AG09309 (cell line): ENCODE measurements at regions not wholly inside any gene's neighbourhood (a gene's known extent, or its start where the extent isn't known, plus 50 kb on each side); places are given as distances from the start of the nearest gene placed in this dataset.
"Not testable (repeated sequence)": the region's sequence is repeated elsewhere in the genome, so short reads cannot be mapped to it uniquely, and the experiment has no call there.

Experiments used
- DNase-seq: peaks from one replicate; pipeline ENCODE4 v3.0.0-alpha.2; 2010; ENCODE audit warnings: low read depth
- H3K4me3 ChIP-seq: 2 replicates; pipeline ENCODE4 v1.5.1; 2011; ENCODE audit warnings: mild to moderate bottlenecking, low read depth, low read length, moderate library complexity; ENCODE audit not compliant: control insufficient read depth
- TF ChIP-seq, protein P1 (sequence below): IDR thresholded peaks from 2 replicates; pipeline ENCODE4 v1.5.1; 2011; ENCODE audit warnings: mild to moderate bottlenecking, low read depth, low read length, inconsistent platforms; ENCODE audit not compliant: insufficient read depth, control insufficient read depth; ENCODE audit errors: missing control alignments

DNA sequence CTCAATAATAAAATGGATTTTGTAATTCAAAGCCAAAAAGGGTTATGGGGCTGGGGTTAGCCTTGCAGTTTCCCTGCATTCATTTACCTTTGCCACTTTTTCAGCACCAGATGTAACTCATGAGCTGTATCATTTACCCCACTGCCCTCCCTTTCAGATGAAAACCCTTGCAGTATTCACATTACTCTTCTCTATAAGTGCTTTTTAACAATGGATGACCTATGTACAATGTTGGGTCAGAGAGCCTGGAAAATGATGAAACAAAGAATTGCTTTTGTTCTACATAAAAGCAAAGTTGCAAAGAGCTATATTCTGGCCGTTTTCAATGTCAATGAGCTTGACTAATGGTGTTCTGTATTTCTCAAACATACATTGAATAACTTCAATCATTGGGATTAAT lies 189.7 kb downstream of the TMEM26 start:
- DNase-seq: no peak
- TF ChIP-seq, protein P1, sequence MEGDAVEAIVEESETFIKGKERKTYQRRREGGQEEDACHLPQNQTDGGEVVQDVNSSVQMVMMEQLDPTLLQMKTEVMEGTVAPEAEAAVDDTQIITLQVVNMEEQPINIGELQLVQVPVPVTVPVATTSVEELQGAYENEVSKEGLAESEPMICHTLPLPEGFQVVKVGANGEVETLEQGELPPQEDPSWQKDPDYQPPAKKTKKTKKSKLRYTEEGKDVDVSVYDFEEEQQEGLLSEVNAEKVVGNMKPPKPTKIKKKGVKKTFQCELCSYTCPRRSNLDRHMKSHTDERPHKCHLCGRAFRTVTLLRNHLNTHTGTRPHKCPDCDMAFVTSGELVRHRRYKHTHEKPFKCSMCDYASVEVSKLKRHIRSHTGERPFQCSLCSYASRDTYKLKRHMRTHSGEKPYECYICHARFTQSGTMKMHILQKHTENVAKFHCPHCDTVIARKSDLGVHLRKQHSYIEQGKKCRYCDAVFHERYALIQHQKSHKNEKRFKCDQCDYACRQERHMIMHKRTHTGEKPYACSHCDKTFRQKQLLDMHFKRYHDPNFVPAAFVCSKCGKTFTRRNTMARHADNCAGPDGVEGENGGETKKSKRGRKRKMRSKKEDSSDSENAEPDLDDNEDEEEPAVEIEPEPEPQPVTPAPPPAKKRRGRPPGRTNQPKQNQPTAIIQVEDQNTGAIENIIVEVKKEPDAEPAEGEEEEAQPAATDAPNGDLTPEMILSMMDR: no peak
- no peak overlapping the region for H3K4me3 ChIP-seq

DNA sequence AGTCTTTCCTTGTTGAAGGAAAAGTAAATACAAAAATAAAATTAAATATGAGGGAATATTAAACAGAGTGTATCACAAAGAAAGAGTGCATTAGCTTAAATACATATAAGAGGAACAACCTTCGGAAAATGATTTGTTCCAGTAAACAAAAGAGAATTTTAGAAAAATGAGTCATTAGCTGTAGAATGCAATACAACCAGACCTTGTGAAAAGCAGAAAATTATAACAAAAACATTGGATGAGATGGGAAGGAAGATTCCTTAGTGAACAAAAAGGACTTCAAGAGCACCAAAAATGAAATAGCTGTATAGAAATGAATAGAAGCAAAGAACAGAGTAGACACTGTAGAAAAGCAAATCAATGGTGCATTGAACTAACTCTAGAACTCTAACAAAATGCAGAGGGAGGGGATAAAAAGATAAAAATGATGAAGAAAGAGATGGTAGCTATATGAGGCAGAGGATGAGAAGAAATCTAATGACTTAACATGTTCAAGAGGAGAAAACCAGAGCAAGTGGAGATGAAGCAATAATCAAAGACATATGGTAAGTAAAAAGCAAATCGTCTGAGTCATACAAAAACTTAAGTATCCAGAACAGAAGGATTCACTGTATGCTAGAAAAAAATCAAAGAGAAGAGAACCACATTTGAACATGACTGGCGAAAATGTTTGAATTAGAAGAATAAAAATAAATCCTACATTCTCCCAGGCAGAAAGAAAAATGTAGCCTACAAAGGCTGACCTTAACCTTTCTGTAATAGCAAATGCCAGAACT lies 190.5 kb downstream of the TMEM26 start:
- peak; percentile 74 for DNase-seq

DNA sequence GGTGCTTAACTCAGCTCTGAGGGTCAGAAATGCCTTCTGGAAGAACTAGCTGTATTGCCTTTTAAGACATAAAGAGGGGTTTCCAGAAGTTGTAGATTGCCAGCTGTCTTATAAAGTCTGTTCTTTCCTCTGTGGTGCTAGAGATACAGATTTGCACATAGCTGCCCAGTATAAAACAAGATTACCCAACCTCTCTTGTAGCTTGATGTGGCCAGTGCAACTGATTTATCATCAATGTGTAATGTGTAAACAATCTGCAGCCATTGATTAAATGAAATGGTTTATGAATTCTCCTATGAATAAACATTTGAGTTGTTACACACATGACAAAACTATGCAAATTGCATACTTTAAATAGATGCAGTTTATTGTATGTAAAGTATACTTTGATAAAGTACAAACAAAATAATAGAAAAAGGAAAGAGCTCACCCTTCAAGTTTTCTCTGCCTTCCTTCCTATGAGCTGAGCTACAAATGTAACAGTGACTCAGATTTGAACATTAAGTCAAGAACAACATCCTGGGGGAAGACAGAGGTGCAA lies 195.2 kb downstream of the TMEM26 start:
- no peak overlapping the region for H3K4me3 ChIP-seq
- no peak for DNase-seq
- TF ChIP-seq, protein P1: no peak

More for the DNA sequence above, 190.5 kb downstream of the TMEM26 start:
- TF ChIP-seq, protein P1: no peak
- no peak overlapping the region for H3K4me3 ChIP-seq

DNA sequence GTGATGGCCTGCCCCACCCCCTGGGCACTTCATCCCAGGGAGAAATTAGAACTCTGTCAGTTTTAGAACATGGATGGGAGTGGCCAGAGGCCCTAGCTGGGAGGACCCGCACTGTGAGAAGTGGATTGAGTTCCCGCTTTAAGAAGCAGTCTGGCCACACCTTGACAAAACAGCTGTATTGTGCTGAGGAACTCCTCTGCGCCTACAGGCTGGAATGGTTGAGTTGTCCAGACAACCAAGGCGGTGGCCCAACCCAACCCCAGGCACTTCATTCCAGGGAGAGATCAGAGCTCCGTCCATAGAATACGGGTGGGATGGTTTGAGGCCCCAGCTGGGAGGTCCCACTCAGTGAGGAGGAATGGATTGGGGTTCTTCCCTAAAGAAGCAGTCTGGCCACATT lies 196.0 kb downstream of the TMEM26 start:
- H3K4me3 ChIP-seq: no peak overlapping the region
- DNase-seq: no peak
- TF ChIP-seq, protein P1: no peak

DNA sequence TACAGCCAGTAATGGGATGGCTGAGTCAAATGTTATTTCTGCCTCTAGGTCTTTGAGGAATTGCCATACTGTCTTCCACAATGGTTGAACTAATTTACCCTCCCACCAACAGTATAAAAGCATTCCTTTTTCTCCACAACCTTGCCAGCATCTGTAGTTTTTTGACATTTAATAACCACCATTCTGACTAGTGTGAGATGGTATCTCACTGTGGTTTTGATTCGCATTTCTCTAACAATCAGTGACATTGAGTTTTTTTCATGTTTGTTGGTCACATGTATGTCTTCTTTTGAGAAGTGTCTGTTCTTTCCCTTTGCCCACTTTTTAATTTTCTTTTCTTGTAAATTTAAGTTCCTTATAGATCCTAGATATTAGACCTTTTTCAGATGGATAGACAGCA lies 200.9 kb downstream of the TMEM26 start:
- H3K4me3 ChIP-seq, DNase-seq: not testable (repeated sequence)

DNA sequence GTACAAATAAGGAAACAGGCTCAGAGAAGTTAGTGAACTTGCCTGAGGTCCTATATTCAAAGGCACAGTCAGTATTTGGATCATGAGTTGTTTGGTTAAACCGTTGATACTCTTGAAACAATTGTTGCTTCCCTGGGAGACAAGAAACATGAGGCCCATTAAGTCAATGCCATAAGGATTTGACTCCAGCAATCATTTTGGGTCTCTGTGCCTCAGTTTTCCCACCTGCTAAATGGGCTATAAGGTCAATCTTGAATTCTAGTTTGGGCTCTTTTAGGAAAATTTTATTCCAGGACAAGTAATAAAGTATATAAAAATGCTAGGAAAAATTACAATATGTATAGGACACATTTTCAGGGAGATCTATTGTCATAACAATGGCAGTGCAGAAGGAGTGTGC lies 202.1 kb downstream of the TMEM26 start:
- H3K4me3 ChIP-seq: no peak overlapping the region
- no peak for DNase-seq
- TF ChIP-seq, protein P1: no peak

DNA sequence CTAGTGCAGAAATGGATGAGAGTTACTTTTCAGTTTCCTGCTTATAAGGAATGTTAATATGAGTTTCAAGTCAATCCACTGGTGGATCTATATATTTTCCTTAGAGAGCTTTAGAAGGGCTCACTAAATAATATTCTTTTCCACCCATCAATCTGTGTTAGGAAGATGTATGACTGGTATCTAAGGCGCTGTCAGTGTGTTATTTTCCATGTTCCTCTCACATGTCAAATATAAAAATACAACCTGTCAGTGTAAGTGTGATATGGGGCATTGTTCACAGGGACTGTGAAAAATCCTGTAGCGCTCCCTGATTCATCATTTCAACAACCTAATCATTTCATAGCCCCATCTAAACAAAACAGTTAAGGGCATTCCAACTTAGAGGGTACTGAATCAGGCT lies 203.1 kb downstream of the TMEM26 start:
- no peak for DNase-seq
- H3K4me3 ChIP-seq: no peak overlapping the region
- TF ChIP-seq, protein P1: no peak
